GM12872 (cell line): ENCODE measurements at regions not wholly inside any gene's neighbourhood (a gene's known extent, or its start where the extent isn't known, plus 50 kb on each side); places are given as distances from the start of the nearest gene placed in this dataset.

ENCODE experiments used
- CTCF ChIP-seq: IDR thresholded peaks from 3 replicates; pipeline ENCODE4 v1.5.1; 2011; ENCODE audit warnings: low read depth, mild to moderate bottlenecking, low read length, moderate library complexity; ENCODE audit not compliant: insufficient read depth

GRCh38 chr11:128388206-128388815 is 199.0 kb downstream of the ETS1 start:
- no peak for TF ChIP-seq CTCF

GRCh38 chr11:128379587-128380580 is 207.5 kb downstream of the ETS1 start:
- TF ChIP-seq CTCF: no peak

GRCh38 chr11:128375961-128376360 is 211.4 kb downstream of the ETS1 start:
- no peak for TF ChIP-seq CTCF

- TF ChIP-seq CTCF: no peak
These were observed 213.3 kb downstream of the ETS1 start for GRCh38 chr11:128374026-128374425.

- no peak for TF ChIP-seq CTCF
These were observed 214.4 kb downstream of the ETS1 start for GRCh38 chr11:128372977-128373376.

- no peak for TF ChIP-seq CTCF
These were observed 219.8 kb downstream of the ETS1 start for GRCh38 chr11:128367573-128367972.

GRCh38 chr11:128365044-128365443 is 222.3 kb downstream of the ETS1 start:
- TF ChIP-seq CTCF: no peak
